SK-N-SH (cell line): ENCODE measurements at regions not wholly inside any gene's neighbourhood (a gene's known extent, or its start where the extent isn't known, plus 50 kb on each side); places are given as distances from the start of the nearest gene placed in this dataset.

Experiments
- CTCF ChIP-seq: fragments of 200-600 bp; sonication (generic); IDR thresholded peaks from 2 replicates; pipeline ENCODE4 v1.6.1; 2017; ENCODE audit warnings: antibody characterized with exemption, mild to moderate bottlenecking, moderate library complexity
- POLR2AphosphoS5 ChIP-seq: IDR thresholded peaks from 2 replicates; pipeline ENCODE4 v1.6.1; 2012; ENCODE audit warnings: low read depth, low read length
- REST ChIP-seq: IDR thresholded peaks from 2 replicates; pipeline ENCODE4 v1.6.1; 2012; ENCODE audit warnings: mild to moderate bottlenecking, low read depth, low read length, moderate library complexity
- TCF12 ChIP-seq: IDR thresholded peaks from 2 replicates; pipeline ENCODE4 v1.4.0; 2012
- ZBTB33 ChIP-seq: IDR thresholded peaks from 2 replicates; pipeline ENCODE4 v1.4.0; 2012; ENCODE audit warnings: low read depth, borderline replicate concordance

GRCh38 chr21:38726482-38726881 lies 79.2 kb upstream of the ETS2 start:
- TF ChIP-seq CTCF (no peak), REST (no peak), TCF12 (no peak), POLR2AphosphoS5 (no peak), ZBTB33 (no peak)
